ENCODE measurements at regions not wholly inside any gene's neighbourhood (a gene's known extent, or its start where the extent isn't known, plus 50 kb on each side); places are given as distances from the start of the nearest gene placed in this dataset.

DNA sequence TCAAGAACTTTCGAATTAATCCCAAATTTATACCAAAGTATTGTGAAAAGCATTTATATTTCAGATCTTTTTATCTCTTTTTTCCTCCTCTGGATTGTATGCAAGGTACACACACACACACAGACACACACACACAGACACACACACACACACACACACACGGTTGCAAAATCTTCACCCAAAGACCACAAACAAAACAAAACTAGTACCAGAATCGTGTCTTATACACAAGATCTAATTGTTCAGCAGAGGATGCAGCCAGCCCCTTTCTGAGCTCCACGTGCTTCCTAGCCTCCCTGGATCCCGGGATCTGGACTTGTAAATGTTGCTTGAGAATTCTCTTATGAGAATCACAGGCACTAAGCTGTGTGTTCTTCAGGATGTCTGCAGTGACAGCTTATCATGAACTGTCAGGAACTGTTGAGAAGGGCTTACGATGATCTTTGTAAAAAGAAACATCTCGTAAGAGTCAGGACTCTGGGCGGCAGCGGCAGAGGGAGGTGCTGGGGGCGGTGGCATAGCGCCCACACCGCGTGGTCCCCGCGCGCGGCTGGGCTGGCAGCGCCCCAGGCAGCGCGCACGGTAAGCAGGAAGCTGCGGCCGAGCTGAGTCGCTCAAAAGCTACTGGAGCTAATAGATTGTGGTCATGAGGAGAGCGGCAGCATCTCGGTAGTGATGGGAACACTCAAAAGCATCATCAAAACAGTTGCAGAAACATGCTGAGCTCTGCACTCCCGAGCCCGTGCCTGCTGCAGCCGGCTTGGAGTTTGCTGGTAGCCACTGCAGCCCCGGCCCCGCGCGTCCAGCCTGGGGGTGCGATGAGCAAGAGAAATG lies 277.6 kb downstream of the GATA3 start:
- TF ChIP-seq, protein P1, sequence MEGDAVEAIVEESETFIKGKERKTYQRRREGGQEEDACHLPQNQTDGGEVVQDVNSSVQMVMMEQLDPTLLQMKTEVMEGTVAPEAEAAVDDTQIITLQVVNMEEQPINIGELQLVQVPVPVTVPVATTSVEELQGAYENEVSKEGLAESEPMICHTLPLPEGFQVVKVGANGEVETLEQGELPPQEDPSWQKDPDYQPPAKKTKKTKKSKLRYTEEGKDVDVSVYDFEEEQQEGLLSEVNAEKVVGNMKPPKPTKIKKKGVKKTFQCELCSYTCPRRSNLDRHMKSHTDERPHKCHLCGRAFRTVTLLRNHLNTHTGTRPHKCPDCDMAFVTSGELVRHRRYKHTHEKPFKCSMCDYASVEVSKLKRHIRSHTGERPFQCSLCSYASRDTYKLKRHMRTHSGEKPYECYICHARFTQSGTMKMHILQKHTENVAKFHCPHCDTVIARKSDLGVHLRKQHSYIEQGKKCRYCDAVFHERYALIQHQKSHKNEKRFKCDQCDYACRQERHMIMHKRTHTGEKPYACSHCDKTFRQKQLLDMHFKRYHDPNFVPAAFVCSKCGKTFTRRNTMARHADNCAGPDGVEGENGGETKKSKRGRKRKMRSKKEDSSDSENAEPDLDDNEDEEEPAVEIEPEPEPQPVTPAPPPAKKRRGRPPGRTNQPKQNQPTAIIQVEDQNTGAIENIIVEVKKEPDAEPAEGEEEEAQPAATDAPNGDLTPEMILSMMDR (optimal IDR thresholded peaks at IDR 0.05 in 1 of 3, IDR thresholded peaks at IDR 0.05 in 1 of 3, conservative IDR thresholded peaks at IDR 0.05 in 1 of 3; ENCODE audit: extremely low read depth in 1 of 3, insufficient read depth in 2 of 3, low read length in 3 of 3) = no peak
- no peak for TF ChIP-seq EZH2 (IDR thresholded peaks at IDR 0.05; ENCODE audit: low read length)
